Fibroblast of skin of back (primary cell): ENCODE measurements at regions not wholly inside any gene's neighbourhood (a gene's known extent, or its start where the extent isn't known, plus 50 kb on each side); places are given as distances from the start of the nearest gene placed in this dataset.

Source experiments
- DNase-seq: peaks from one replicate; pipeline ENCODE4 v3.0.0-alpha.2; 2013

DNA sequence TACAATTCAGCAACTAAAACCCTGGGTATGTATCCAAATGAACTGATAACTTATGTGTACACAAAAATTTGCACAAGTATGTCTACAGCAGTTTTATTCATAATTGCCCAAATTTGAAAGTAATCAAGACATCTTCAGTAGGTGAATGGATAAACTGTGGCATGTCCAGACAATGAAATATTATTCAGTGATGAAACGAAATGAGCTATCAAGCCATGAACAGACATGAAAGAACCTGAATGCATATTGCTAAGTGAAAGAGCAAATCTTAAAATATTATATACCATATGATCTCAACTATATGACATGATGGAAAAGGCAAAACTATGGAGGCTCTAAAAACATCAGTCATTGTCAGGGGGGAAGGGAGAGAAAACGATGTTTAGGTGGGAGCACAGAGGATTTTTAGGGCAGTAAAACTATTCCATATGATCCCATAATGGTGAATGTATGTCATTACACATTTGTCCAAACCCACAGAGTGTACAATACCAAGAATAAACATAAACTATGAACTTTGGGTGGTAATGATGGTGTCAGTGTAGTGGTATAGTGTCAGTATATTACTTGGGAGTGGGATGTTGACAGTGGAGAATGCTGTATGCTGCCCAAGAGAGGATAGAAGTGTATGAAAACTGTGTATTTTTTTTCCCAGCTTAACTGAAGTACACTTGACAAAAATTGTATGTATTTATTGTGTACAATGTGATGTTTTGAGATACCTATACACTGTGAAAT, 92.8 kb upstream of the PPP2R5A start:
- DNase-seq, result no peak

GRCh38 chr1:212196355-212196754, 88.9 kb upstream of the PPP2R5A start:
- no peak for DNase-seq

DNA sequence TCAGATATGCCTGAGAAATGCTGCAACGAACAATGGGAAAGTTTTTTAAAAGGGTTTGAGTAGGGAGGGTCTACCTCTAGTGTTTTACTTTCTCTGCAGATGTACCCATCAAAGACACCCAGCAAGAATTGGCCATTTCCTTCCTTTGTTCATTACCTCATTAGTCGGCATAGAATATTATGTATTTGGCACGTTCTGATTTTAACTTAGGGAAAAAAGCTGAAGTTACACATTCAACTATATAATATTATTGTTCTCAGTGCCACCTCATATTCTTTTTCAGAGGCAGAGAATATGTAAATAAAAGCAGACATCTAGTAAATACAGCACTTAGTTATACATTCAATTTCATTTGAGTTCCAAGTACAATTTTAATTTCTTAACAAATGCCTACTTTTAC, 83.7 kb upstream of the PPP2R5A start:
- no peak for DNase-seq

DNA sequence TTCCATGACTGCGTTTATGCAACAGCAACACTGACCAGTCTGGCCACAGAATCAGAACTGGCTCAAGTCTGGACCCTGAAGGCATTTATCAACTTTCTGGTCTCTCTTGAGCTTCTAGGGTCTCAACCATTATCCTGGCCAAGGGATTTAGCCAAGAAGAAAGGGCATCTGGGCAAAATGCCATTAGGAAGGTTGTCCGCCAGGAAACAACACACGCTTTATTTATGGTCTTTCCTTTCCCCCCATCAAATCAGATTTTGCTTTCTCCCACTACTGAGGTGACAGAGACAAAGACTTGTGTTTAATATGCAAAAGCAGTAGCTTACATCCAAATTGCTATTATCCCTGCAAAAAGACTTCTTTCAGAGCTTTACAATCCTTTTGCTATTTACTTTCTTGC, 81.6 kb upstream of the PPP2R5A start:
- no peak for DNase-seq

- no peak for DNase-seq
These were observed 80.2 kb upstream of the PPP2R5A start for GRCh38 chr1:212205006-212205405.

DNA sequence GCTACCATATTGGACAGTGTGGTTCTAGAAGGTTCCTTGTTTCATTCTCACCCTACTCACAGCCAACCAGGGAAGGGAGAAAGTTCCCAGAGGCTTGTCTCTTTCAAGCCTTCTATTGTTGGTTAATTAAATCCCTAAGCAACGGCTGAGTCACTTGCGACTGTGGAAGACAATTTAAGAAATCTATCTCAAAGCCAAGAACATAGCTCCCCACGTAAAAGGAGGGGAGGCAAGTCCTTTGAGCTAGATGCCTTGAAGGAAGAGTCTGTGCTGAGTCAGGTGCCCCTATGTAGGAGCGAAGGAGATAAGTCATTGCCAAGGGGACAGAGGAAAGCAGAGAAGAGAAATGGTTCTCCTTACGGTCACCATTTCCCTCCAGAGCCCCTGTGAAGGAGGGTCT, 79.4 kb upstream of the PPP2R5A start:
- DNase-seq, result no peak

DNA sequence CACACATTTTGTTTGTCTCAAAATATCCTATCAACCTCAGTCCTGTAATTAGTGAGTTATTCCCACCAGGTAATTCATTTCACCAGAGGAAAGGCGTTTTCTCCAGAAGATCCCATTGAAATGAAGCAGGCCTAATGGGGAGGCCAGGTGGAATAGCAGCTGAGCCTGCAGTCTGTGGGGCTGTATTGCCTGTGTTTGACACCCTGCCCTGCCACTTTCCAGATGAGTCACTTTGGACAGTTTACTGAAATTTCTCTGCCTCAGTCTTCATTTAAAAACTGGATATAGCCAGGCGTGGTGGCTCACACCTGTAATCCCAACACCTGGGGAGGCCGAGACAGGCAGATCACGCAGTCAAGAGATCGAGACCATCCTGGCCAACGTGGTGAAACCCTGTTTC, 78.1 kb upstream of the PPP2R5A start:
- no peak for DNase-seq

DNA sequence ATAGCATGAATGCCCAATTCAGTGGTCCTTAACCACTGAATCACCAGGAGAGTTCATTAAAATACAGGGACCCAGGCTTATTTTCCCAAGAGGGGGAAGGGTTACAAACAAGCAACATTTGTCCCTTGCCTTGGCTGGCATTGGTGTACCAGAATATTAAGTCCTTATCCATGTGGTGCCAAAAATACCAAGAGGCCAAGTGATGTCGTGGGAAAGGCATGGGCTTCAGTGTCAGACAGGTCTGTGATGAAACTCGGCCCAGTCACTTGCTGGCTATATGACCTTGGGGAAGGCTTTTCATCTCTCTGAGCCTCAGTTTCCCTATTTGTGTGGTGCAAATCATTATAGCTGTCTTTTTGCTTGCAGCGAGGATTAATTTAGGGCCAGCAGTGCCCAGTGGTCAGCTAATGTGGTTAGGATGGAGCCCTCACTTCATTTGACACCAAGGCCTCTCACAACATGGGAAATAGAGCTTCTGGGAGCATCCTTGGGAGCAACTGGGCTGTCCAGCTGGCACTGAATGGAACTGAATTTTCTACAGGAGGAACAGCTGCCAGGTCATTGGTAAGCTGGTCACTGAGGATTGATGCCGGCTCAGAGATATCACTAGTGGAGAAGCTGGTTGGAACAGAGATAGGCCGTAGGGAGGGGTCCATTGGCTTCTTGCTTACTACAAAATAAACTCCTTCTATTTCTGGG, 77.2 kb upstream of the PPP2R5A start:
- DNase-seq, result no peak

GRCh38 chr1:212208978-212209644, 76.1 kb upstream of the PPP2R5A start:
- DNase-seq, result no peak

DNA sequence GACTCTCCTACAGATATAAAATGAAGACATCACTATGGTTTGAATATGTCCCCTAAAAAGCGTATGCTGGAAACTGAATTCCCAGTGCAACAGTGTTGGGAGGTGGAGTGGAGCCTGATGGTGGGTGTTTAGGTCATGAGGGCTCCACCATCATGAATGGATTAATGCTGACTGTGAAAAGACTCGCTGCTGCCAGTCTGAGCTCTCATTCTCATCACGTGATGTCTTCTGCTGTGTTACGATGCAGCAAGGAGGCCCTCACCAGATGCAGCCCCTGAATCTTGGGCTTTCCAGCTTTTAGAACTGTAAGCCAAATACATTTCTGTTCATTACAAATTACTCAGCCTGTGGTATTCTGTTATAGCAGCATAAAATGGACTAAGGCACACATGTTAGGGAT, 73.8 kb upstream of the PPP2R5A start:
- no peak for DNase-seq

DNA sequence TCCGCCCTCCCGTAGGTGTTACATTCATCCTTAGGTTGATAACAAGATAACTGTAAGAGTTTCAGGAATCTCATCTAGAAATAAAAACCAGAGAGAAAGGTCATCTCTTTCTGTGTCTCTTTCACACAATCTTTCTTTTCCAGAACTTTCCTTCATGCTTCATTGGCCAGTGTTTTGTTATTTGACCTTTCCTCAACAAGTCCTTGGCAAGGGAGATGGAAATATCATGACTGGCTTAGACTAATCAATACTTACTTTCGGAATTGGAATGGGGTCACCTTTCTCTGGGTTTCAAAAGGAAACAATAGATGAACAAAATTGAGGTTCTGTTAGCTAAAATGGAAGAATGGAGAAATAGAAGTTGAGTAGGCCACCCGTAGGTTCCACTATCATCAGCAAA, 72.9 kb upstream of the PPP2R5A start:
- no peak for DNase-seq

GRCh38 chr1:212212906-212213305, 72.3 kb upstream of the PPP2R5A start:
- DNase-seq, result no peak

GRCh38 chr1:212213784-212214183, 71.4 kb upstream of the PPP2R5A start:
- DNase-seq, result no peak

- no peak for DNase-seq
These were observed 70.9 kb upstream of the PPP2R5A start for GRCh38 chr1:212214325-212214724.

DNA sequence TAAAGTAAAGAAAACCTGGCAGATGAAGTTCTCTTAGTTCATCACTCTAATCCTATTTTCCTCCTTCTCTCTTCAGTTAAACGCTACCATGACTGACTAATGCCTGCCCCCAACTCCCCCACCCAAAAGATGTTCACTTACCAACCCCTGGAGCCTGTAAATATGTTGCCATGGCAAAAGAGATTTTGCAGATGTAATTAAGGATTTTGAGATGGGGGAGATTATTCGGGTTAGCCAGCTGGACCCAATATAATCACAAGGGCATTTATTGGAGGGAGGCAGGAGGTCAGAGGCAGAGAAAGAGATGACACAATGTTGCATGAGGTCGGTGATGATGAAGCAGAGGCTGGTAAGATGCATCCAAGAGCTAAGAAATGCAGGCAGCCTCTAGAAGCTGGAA, 69.3 kb upstream of the PPP2R5A start:
- DNase-seq, result no peak

GRCh38 chr1:212217633-212218032, 67.6 kb upstream of the PPP2R5A start:
- no peak for DNase-seq

- no peak for DNase-seq
These were observed 67.1 kb upstream of the PPP2R5A start for GRCh38 chr1:212218065-212218464.

GRCh38 chr1:212218911-212219310, 66.3 kb upstream of the PPP2R5A start:
- DNase-seq, result peak; percentile 65

GRCh38 chr1:212219679-212220463, 65.3 kb upstream of the PPP2R5A start:
- peak; percentile 40 for DNase-seq

- DNase-seq, result no peak
These were observed 63.4 kb upstream of the PPP2R5A start for GRCh38 chr1:212221801-212222200.

GRCh38 chr1:212224102-212224501, 61.1 kb upstream of the PPP2R5A start:
- DNase-seq, result no peak

DNA sequence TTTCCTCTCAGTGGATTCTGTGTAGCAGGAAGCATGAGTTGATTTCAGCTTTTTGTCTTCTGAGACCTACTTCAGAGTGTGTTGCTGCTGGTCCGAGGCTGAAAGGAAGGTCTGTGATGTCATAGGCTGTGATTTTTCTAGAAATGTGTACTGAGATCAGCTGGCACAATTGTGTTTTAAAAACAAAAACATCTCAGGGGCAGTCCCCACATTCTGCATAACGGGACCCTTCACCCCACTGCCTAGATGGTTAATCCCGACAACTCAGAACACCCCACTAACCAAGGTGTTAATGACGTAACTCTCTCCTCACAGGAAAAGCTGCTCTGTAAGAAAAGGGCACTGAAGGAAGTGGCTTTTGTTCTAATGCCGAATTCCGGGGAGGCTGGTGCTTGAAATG, 59.8 kb upstream of the PPP2R5A start:
- DNase-seq, result no peak

DNA sequence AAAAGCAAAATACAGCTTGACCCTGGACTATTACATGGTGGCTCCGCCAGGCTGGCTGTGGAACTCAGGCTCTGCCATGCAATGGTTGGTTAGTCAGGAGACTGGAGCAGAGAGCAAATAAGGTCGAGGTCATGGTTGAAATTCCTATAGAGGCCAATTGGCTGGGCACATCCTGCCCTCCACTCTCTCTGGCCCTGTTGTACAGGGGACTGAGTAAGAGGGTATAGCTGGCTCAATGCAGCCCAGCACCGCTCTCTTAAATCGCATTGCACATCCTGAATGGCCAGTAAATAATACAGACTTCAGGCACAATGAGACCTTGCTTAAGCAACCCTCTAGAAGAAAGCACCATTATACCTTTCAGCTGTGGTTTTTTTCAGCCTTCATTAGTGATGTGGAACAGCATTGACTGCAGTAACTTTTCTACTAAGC, 59.3 kb upstream of the PPP2R5A start:
- no peak for DNase-seq
